Endothelial cell of umbilical vein (primary cell): ENCODE measurements at regions not wholly inside any gene's neighbourhood (a gene's known extent, or its start where the extent isn't known, plus 50 kb on each side); places are given as distances from the start of the nearest gene placed in this dataset.

Source experiments
- EZH2 ChIP-seq: IDR thresholded peaks from 2 replicates; pipeline ENCODE4 v1.6.1; 2012; ENCODE audit warnings: borderline replicate concordance, low read depth, mild to moderate bottlenecking, moderate library complexity, low read length, inconsistent platforms; ENCODE audit not compliant: severe bottlenecking
- FOS ChIP-seq: IDR thresholded peaks from 2 replicates; pipeline ENCODE4 v1.6.1; 2011; ENCODE audit warnings: mild to moderate bottlenecking, low read length, moderate library complexity, borderline replicate concordance; ENCODE audit not compliant: insufficient read depth
- GATA2 ChIP-seq: IDR thresholded peaks from 2 replicates; pipeline ENCODE4 v1.7.0; 2011; ENCODE audit warnings: low read depth, mild to moderate bottlenecking, moderate library complexity, mixed read lengths, low read length; ENCODE audit not compliant: insufficient read length, insufficient read depth
- JUN ChIP-seq: IDR thresholded peaks from 2 replicates; pipeline ENCODE4 v1.6.1; 2011; ENCODE audit warnings: borderline replicate concordance, low read depth; ENCODE audit not compliant: insufficient read length, insufficient read depth
- POLR2A ChIP-seq: IDR thresholded peaks from 2 replicates; pipeline ENCODE4 v1.6.1; 2012; ENCODE audit warnings: low read depth, mild to moderate bottlenecking, control low read depth, low read length
- POLR2AphosphoS5 ChIP-seq: IDR thresholded peaks from 2 replicates; pipeline ENCODE4 v1.6.1; 2012; ENCODE audit warnings: low read depth, mild to moderate bottlenecking, control low read depth, low read length, moderate library complexity; ENCODE audit not compliant: insufficient read depth
- TF ChIP-seq, protein P1 (sequence below): IDR thresholded peaks from 2 replicates; pipeline ENCODE4 v1.6.1; 2011; ENCODE audit not compliant: insufficient read depth, insufficient read length
- TF ChIP-seq, protein P2 (sequence below), 2 donors: IDR thresholded peaks; 1 replicate in 1 of 2; 2 replicates in 1 of 2; pipeline ENCODE4 v1.5.1; 2011; ENCODE audit warnings: low read length in 2 of 2, mild to moderate bottlenecking in 2 of 2, moderate library complexity in 2 of 2, control low read depth in 1 of 2, inconsistent platforms in 1 of 2, low read depth in 1 of 2; ENCODE audit not compliant: insufficient read depth in 1 of 2; ENCODE audit errors: extremely low read depth in 1 of 2

DNA sequence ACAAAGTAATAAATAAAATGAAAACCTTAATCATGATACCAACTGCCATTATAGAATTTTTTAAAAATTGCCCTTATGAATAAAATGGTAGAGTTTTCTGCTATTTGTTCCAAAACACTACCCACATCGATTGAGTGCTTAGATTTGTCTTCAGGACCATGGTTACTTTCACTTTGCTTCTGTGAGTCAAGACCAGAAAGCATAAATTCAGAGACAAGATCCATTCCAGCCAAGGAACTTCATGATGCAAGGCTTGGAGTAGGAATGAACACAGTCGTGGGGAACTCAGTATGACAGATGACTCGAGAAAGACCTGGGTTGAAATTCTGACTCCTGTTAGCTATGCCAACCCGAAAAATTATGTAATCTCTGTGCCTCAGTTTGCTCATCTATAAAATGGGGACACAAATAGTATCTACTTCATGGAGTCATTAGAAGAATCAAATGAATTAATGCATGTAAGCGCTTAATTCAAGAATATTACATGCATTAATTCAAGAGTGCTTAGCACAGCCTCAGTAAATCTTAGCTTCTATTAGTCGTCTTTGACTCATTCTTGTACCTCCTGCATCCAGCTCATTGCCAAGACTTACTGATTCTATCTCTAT is 72.5 kb upstream of the MYLIP start:
- TF ChIP-seq EZH2 = no peak
- TF ChIP-seq POLR2A = no peak
- TF ChIP-seq, protein P1, sequence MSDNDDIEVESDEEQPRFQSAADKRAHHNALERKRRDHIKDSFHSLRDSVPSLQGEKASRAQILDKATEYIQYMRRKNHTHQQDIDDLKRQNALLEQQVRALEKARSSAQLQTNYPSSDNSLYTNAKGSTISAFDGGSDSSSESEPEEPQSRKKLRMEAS = no peak
- TF ChIP-seq, protein P2, sequence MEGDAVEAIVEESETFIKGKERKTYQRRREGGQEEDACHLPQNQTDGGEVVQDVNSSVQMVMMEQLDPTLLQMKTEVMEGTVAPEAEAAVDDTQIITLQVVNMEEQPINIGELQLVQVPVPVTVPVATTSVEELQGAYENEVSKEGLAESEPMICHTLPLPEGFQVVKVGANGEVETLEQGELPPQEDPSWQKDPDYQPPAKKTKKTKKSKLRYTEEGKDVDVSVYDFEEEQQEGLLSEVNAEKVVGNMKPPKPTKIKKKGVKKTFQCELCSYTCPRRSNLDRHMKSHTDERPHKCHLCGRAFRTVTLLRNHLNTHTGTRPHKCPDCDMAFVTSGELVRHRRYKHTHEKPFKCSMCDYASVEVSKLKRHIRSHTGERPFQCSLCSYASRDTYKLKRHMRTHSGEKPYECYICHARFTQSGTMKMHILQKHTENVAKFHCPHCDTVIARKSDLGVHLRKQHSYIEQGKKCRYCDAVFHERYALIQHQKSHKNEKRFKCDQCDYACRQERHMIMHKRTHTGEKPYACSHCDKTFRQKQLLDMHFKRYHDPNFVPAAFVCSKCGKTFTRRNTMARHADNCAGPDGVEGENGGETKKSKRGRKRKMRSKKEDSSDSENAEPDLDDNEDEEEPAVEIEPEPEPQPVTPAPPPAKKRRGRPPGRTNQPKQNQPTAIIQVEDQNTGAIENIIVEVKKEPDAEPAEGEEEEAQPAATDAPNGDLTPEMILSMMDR (IDR thresholded peaks at IDR 0.05; ENCODE audit: extremely low read depth in 1 of 2, insufficient read depth in 1 of 2, low read depth in 1 of 2, low read length in 2 of 2) = no peak
- no peak for TF ChIP-seq POLR2AphosphoS5
- TF ChIP-seq FOS = no peak
- TF ChIP-seq GATA2 = no peak
- no peak for TF ChIP-seq JUN
